Activated CD4-positive, alpha-beta T cell treated with anti-CD3 and anti-CD28 coated beads, Interleukin-10, Interleukin-2, amounts not matched to agents 100 ng/mL and 50 ng/mL, durations not matched to agents 16 hours and 8 hours (primary cell): ENCODE measurements at regions not wholly inside any gene's neighbourhood (a gene's known extent, or its start where the extent isn't known, plus 50 kb on each side); places are given as distances from the start of the nearest gene placed in this dataset.
A peak's percentile ranks its signal among the peaks of the same experiment; 100 is the strongest.

Experiments
- DNase-seq: peaks from one replicate; pipeline ENCODE4 v3.0.0-alpha.2; 2020

- peak; percentile 58 for DNase-seq
Measured at GRCh38 chr4:165612936-165613335, 234.1 kb downstream of the CPE start.

- no peak for DNase-seq
Measured at GRCh38 chr4:165613581-165613980, 234.8 kb downstream of the CPE start.

- DNase-seq: no peak
Measured at GRCh38 chr4:165620913-165621312, 242.1 kb downstream of the CPE start.

GRCh38 chr4:165621983-165622382, 243.2 kb downstream of the CPE start:
- no peak for DNase-seq

GRCh38 chr4:165625281-165625680, 246.5 kb downstream of the CPE start:
- no peak for DNase-seq

GRCh38 chr4:165626316-165626715, 246.7 kb upstream of the TLL1 start:
- DNase-seq: no peak

- DNase-seq: no peak
Measured at GRCh38 chr4:165627128-165627527, 245.9 kb upstream of the TLL1 start.

- no peak for DNase-seq
Measured at GRCh38 chr4:165627548-165627947, 245.5 kb upstream of the TLL1 start.

- DNase-seq: no peak
Measured at GRCh38 chr4:165628572-165628971, 244.5 kb upstream of the TLL1 start.

- DNase-seq: no peak
Measured at GRCh38 chr4:165630671-165631070, 242.4 kb upstream of the TLL1 start.

- DNase-seq: no peak
Measured at GRCh38 chr4:165631208-165631894, 241.7 kb upstream of the TLL1 start.

- DNase-seq: no peak
Measured at GRCh38 chr4:165631912-165632311, 241.1 kb upstream of the TLL1 start.

GRCh38 chr4:165634766-165635165, 238.3 kb upstream of the TLL1 start:
- DNase-seq: no peak

- DNase-seq: no peak
Measured at GRCh38 chr4:165635381-165635780, 237.7 kb upstream of the TLL1 start.

- no peak for DNase-seq
Measured at GRCh38 chr4:165635951-165636350, 237.1 kb upstream of the TLL1 start.

GRCh38 chr4:165651901-165652300, 221.1 kb upstream of the TLL1 start:
- DNase-seq: no peak

GRCh38 chr4:165654556-165654955, 218.5 kb upstream of the TLL1 start:
- DNase-seq: no peak

- DNase-seq: no peak
Measured at GRCh38 chr4:165656399-165656798, 216.6 kb upstream of the TLL1 start.

GRCh38 chr4:165656829-165657490, 216.1 kb upstream of the TLL1 start:
- no peak for DNase-seq

GRCh38 chr4:165662341-165662740, 210.7 kb upstream of the TLL1 start:
- DNase-seq: no peak

- DNase-seq: no peak
Measured at GRCh38 chr4:165663411-165663810, 209.6 kb upstream of the TLL1 start.

GRCh38 chr4:165666836-165667235, 206.2 kb upstream of the TLL1 start:
- no peak for DNase-seq

- DNase-seq: no peak
Measured at GRCh38 chr4:165667969-165668368, 205.1 kb upstream of the TLL1 start.

GRCh38 chr4:165668694-165669093, 204.3 kb upstream of the TLL1 start:
- DNase-seq: no peak

- no peak for DNase-seq
Measured at GRCh38 chr4:165677081-165677480, 196.0 kb upstream of the TLL1 start.
